A549 (cell line): ENCODE measurements at regions not wholly inside any gene's neighbourhood (a gene's known extent, or its start where the extent isn't known, plus 50 kb on each side); places are given as distances from the start of the nearest gene placed in this dataset.

Experiments
- ATAC-seq, 2 experiments: fragments of 200-7000 bp in 1 of 2; fragments of >200 bp in 1 of 2; cut with Nextera tagmentation in 1 of 2; cut with Tn5 transposase in 1 of 2; 3 replicates each; pipeline versions ENCODE4 v1.8.0 to v1.9.1; 2018 to 2020; ENCODE audit warnings: mild to moderate bottlenecking in 1 of 2, moderate library complexity in 1 of 2
- CTCF ChIA-PET: fragments of 300-600 bp; sonication (Branson Sonifier 250); formaldehyde crosslinking; extraction: SDS; loops from one replicate; lab custom pipeline; 2021; ENCODE audit warnings: antibody characterized with exemption, inconsistent platforms; lab: Yijun Ruan, JAX
- POLR2A ChIA-PET: fragments of 350-600 bp; formaldehyde crosslinking; extraction: SDS; loops from one replicate; lab custom pipeline; 2021; ENCODE audit warnings: antibody characterized with exemption, inconsistent platforms; lab: Yijun Ruan, JAX
- DNase-seq, 2 experiments: peaks; one replicate each; pipeline versions ENCODE4 v3.0.0 to v3.0.0-alpha.2; 2011 to 2016; ENCODE audit warnings: low read depth in 1 of 2, low spot score in 1 of 2
- FAIRE-seq: peaks from 2 replicates; lab custom pipeline; 2011; peaks lifted over from hg19 to GRCh38; lab: Jason Lieb, UNC
- H3K27ac ChIP-seq, 2 experiments: fragments of >200 bp; sonication (Bioruptor Twin); formaldehyde crosslinking; 3 replicates each; pipeline ENCODE4 v1.5.1; 2016 to 2017
- H3K4me1 ChIP-seq: fragments of >200 bp; sonication (Bioruptor Twin); formaldehyde crosslinking; 3 replicates; pipeline ENCODE4 v1.6.1; 2016
- H3K4me2 ChIP-seq: fragments of >200 bp; sonication (Bioruptor Twin); formaldehyde crosslinking; 3 replicates; pipeline ENCODE4 v1.6.1; 2016
- H3K4me3 ChIP-seq: fragments of >200 bp; sonication (Bioruptor Twin); formaldehyde crosslinking; 3 replicates; pipeline ENCODE4 v1.5.1; 2016
- H3K9me3 ChIP-seq: fragments of >200 bp; sonication (Bioruptor Twin); formaldehyde crosslinking; 3 replicates; pipeline ENCODE4 v1.6.1; 2016
- BCL3 ChIP-seq: fragments of >200 bp; sonication (Bioruptor Twin); formaldehyde crosslinking; IDR thresholded peaks from 3 replicates; pipeline ENCODE4 v1.6.1; 2016
- BHLHE40 ChIP-seq: IDR thresholded peaks from 2 replicates; pipeline ENCODE4 v1.6.1; 2012; ENCODE audit warnings: low read depth, low read length, inconsistent platforms
- CTCF ChIP-seq: fragments of >200 bp; sonication (Bioruptor Twin); formaldehyde crosslinking; IDR thresholded peaks from 3 replicates; pipeline ENCODE4 v1.5.1; 2016
- ELK1 ChIP-seq: fragments of 150-350 bp; IDR thresholded peaks from 2 replicates; pipeline ENCODE4 v1.6.1; 2014; ENCODE audit warnings: low read depth, mild to moderate bottlenecking, low read length
- FOSL2 ChIP-seq, 2 experiments: fragments of 450-650 bp in 1 of 2; fragments of >200 bp in 1 of 2; sonication (Bioruptor Twin) in 1 of 2; formaldehyde crosslinking; IDR thresholded peaks; 2 replicates each; pipeline versions ENCODE4 v1.5.0 to v1.6.1; 2016 to 2020; ENCODE audit warnings: mild to moderate bottlenecking in 1 of 2, moderate library complexity in 1 of 2
- GATA3 ChIP-seq: IDR thresholded peaks from 2 replicates; pipeline ENCODE4 v1.6.1; 2012; ENCODE audit warnings: borderline replicate concordance
- HDAC2 ChIP-seq: fragments of 200-600 bp; sonication (generic); IDR thresholded peaks from 2 replicates; pipeline ENCODE4 v1.6.1; 2016
- HES2 ChIP-seq: fragments of >200 bp; sonication (Bioruptor Twin); formaldehyde crosslinking; IDR thresholded peaks from 2 replicates; pipeline ENCODE4 v1.6.1; 2016
- HEYL ChIP-seq: fragments of 250-450 bp; sonication (Bioruptor Pico); IDR thresholded peaks from 2 replicates; pipeline ENCODE4 v1.8.0; 2021; ENCODE audit warnings: mild to moderate bottlenecking, moderate library complexity
- HOXB13 ChIP-seq: fragments of 250-450 bp; sonication (Bioruptor Pico); IDR thresholded peaks from 2 replicates; pipeline ENCODE4 v1.5.0; 2020; ENCODE audit warnings: low read depth, mild to moderate bottlenecking, moderate library complexity
- JUN ChIP-seq, 2 experiments: fragments of >200 bp; sonication (Bioruptor Twin); formaldehyde crosslinking; IDR thresholded peaks; 2 replicates in 1 of 2; 3 replicates in 1 of 2; pipeline ENCODE4 v1.6.1; 2016 to 2017
- MAX ChIP-seq: IDR thresholded peaks from 2 replicates; pipeline ENCODE4 v1.6.1; 2012
- MYC ChIP-seq: IDR thresholded peaks from 2 replicates; pipeline ENCODE4 v1.6.1; 2012; ENCODE audit warnings: mild to moderate bottlenecking, inconsistent platforms, low read length, improper control_type of control experiment, borderline replicate concordance
- NPAS2 ChIP-seq: fragments of 250-450 bp; sonication (Bioruptor Pico); IDR thresholded peaks from 2 replicates; pipeline ENCODE4 v1.8.0; 2022; ENCODE audit warnings: mild to moderate bottlenecking, moderate library complexity, borderline replicate concordance
- RCOR1 ChIP-seq: fragments of 150-350 bp; IDR thresholded peaks from 2 replicates; pipeline ENCODE4 v1.6.1; 2014; ENCODE audit warnings: antibody characterized with exemption, low read length, low read depth
- ZSCAN20 ChIP-seq: fragments of 250-450 bp; sonication (Bioruptor Pico); IDR thresholded peaks from 2 replicates; pipeline ENCODE4 v1.8.0; 2022; ENCODE audit warnings: mild to moderate bottlenecking, moderate library complexity
- WGBS: methylation state at CpG from one replicate; pipeline ENCODE4 v1.1.6; 2017; ENCODE audit errors: missing lambda C conversion rate; 5-methylcytosine and 5-hydroxymethylcytosine counted together

- ChIA-PET POLR2A (no interaction called here), CTCF (interaction anchor here (1.1 kb wide), 1 partner anchor 29 kb away, joined by 3 read pairs; no protein-coding TSS in a partner anchor)
- Histone ChIP-seq H3K9me3 (no peaks in the 10 kb centered on the region), H3K4me2 (no peak overlapping the region), H3K27ac (no peak overlapping the region), H3K4me1 (no peaks in the 10 kb centered on the region), H3K4me3 (no peak overlapping the region)
- DNase-seq (no peak), ATAC-seq (no peak), FAIRE-seq (no peak)
- WGBS = 5% methylated on average over 4 of the region's 4 CpGs
- TF ChIP-seq ZSCAN20 (no peak), CTCF (no peak), BHLHE40 (no peak), HDAC2 (no peak), MAX (no peak), HES2 (no peak), HOXB13 (CRISPR knock-in tag) (no peak), RCOR1 (no peak), MYC (no peak), NPAS2 (CRISPR knock-in tag) (no peak), FOSL2 (IDR thresholded peaks at IDR 0.05) (no peak), FOSL2 (CRISPR knock-in tag; IDR thresholded peaks at IDR 0.05) (no peak), ELK1 (no peak)
These were observed 214.4 kb upstream of the LEF1 start for GRCh38 chr4:108383157-108383556.

- DNase-seq (no peak), ATAC-seq (no peak), FAIRE-seq (no peak)
- TF ChIP-seq MYC = no peak
- TF ChIP-seq CTCF = no peak
- no peak for TF ChIP-seq GATA3
- TF ChIP-seq ZSCAN20 = no peak
- TF ChIP-seq HEYL (CRISPR knock-in tag) = no peak
- no peak for TF ChIP-seq BCL3
- no peak for TF ChIP-seq NPAS2 (CRISPR knock-in tag)
- TF ChIP-seq JUN (IDR thresholded peaks at IDR 0.05) = no peak
- ChIA-PET POLR2A (no interaction called here), CTCF (interaction anchor here (1.1 kb wide), 1 partner anchor 28 kb away, joined by 3 read pairs; no protein-coding TSS in a partner anchor)
- no peaks in the 10 kb centered on the region for H3K9me3 ChIP-seq
- H3K27ac ChIP-seq = no peak overlapping the region
- H3K4me1 ChIP-seq = no peaks in the 10 kb centered on the region
- WGBS = 45% methylated on average over 3 of the region's 3 CpGs
- no peak overlapping the region for H3K4me2 ChIP-seq
- no peak overlapping the region for H3K4me3 ChIP-seq
These were observed 214.0 kb upstream of the LEF1 start for GRCh38 chr4:108382751-108383150.
